Erythroblast (primary cell): ENCODE measurements at regions not wholly inside any gene's neighbourhood (a gene's known extent, or its start where the extent isn't known, plus 50 kb on each side); places are given as distances from the start of the nearest gene placed in this dataset.

Experiments
- GATA1 ChIP-seq: IDR thresholded peaks from 2 replicates; pipeline ENCODE4 v1.6.1; 2011; ENCODE audit warnings: low read depth, mild to moderate bottlenecking, control low read depth, low read length, moderate library complexity
- POLR2A ChIP-seq: IDR thresholded peaks from 2 replicates; pipeline ENCODE4 v1.6.1; 2011; ENCODE audit warnings: mild to moderate bottlenecking, low read length

DNA sequence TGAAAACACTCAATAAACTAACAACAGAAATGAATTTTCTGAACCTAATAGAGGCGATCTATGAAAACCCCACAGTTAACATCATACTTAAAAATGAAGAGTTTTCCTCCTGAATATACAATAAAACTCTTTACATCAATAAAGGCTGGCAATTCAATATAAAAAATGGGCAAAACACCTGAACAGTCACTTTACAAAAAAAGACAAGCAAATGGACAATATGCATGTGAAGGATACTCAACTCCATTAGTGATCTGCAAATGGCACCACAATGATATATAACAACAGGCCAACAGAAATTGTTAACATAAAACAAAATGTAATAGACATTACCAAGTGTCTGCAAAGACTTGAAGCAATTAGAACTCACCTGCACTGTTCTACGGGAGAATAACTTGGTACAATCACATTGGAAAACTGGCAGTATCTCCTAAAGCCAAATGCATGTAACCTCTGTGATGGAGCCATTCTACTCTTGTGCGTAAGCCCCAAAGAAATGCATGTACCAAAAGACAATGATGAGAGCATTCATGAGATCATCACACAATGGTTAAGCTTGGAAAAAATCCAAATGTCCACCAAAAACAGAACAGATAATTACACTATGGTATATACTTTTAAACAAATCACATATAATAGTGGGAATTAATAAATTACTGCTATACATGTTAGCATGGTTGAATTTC is 433.4 kb upstream of the MAF start:
- no peak for TF ChIP-seq POLR2A
- no peak for TF ChIP-seq GATA1
